Mucosa of rectum (tissue), 2 donors: ENCODE measurements at regions not wholly inside any gene's neighbourhood (a gene's known extent, or its start where the extent isn't known, plus 50 kb on each side); places are given as distances from the start of the nearest gene placed in this dataset.

ENCODE experiments used
- H3K27ac ChIP-seq, 2 donors: one replicate each; pipeline ENCODE4 v1.7.0; 2013; ENCODE audit warnings: inconsistent platforms in 2 of 2, low read depth in 2 of 2, low read length in 2 of 2
- H3K27me3 ChIP-seq, 2 donors: one replicate each; pipeline ENCODE4 v1.7.0; 2013; ENCODE audit warnings: low read length in 2 of 2; ENCODE audit not compliant: control insufficient read depth in 2 of 2, insufficient read depth in 2 of 2
- H3K36me3 ChIP-seq, 2 donors: one replicate each; pipeline ENCODE4 v1.7.0; 2013; ENCODE audit warnings: low read length in 2 of 2; ENCODE audit not compliant: control insufficient read depth in 2 of 2, insufficient read depth in 2 of 2
- H3K4me1 ChIP-seq, 2 donors: one replicate each; pipeline ENCODE4 v1.7.0; 2013; ENCODE audit warnings: low read length in 2 of 2, mild to moderate bottlenecking in 1 of 2; ENCODE audit not compliant: control insufficient read depth in 2 of 2, insufficient read depth in 2 of 2
- H3K4me3 ChIP-seq, 2 donors: one replicate each; pipeline ENCODE4 v1.7.0; 2013; ENCODE audit warnings: low read length in 2 of 2
- H3K9ac ChIP-seq, 2 donors: one replicate each; pipeline ENCODE4 v1.7.0; 2013; ENCODE audit warnings: low read length in 2 of 2, low read depth in 1 of 2, mild to moderate bottlenecking in 1 of 2
- H3K9me3 ChIP-seq, 2 donors: one replicate each; pipeline ENCODE4 v1.7.0; 2013; ENCODE audit warnings: low read length in 2 of 2; ENCODE audit not compliant: control insufficient read depth in 2 of 2
- donor health status: healthy.
- donor health status: Normal muscosa, but diverticular disease.

DNA sequence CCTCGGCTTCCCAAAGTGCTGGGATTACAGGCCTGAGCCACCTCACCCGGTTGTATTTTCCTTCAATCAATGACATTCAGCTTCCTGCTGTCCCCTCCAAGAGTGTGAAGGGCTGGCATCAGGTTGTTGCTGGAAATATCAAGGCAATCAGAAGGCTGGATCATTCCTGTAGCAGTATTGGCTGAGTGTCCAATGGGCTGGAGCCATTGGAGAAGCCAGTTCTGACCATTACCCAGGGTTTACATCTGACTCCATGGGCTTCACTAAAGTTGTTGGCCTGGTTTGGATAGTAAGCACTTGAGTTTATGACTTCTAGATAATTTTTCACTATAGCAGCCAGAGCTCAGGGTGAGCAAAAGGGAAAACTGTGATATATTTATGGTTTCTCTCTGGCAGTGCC is 137.0 kb downstream of the DLEU7 start:
- no peak overlapping the region for H3K9ac ChIP-seq
- no peaks in the 10 kb centered on the region for H3K27me3 ChIP-seq
- no peaks in the 10 kb centered on the region for H3K4me1 ChIP-seq

DNA sequence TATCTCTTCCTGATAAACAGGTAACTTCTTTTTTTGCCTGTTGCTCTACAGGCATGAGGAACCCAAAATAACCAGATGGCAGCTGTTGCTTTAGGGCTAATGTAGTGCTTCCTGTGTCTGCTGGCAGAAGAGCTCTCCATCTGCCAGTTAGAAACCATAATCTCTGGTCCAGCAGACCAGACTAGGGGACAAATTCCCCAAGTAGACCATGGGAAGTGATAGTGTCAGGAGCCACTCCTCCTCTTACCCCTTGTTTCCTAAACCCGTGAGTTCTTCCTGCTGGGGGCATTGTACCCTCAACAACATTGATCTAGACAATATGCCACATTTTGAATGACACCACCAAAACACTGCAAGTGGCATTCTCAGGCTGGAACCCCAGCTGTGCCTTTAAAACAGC is 135.9 kb downstream of the DLEU7 start:
- no peaks in the 10 kb centered on the region for H3K9me3 ChIP-seq
- H3K36me3 ChIP-seq = no peaks in the 10 kb centered on the region
- H3K4me3 ChIP-seq = no peak overlapping the region
- no peaks in the 10 kb centered on the region for H3K27me3 ChIP-seq
- H3K9ac ChIP-seq = no peak overlapping the region
- no peaks in the 10 kb centered on the region for H3K4me1 ChIP-seq
- no peak overlapping the region for H3K27ac ChIP-seq

More for the DNA sequence above, 137.0 kb downstream of the DLEU7 start:
- Histone ChIP-seq H3K9me3 (no peaks in the 10 kb centered on the region), H3K27ac (no peak overlapping the region), H3K4me3 (no peak overlapping the region), H3K36me3 (no peaks in the 10 kb centered on the region)

DNA sequence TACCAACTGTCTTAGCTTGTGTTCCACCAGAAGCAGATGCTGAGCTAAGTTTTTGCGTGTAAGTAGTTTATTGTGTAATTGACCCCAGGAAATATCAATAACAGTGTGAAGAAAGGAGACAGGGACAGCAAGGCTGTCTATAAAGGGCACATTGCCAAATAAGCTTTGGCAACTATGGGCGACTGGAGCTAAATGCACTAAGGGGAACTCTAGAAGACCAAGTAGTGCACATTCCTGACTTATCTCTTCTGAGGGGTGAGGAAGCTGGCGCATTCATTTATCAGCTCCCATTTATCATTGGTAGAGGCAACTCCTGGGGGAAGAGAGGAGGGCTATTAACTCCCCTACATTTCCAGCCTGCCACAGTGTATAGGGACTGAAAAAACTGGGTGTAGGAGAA is 135.0 kb downstream of the DLEU7 start:
- Histone ChIP-seq H3K9ac (no peak overlapping the region), H3K27me3 (no peaks in the 10 kb centered on the region), H3K4me1 (no peaks in the 10 kb centered on the region), H3K9me3 (no peaks in the 10 kb centered on the region), H3K36me3 (no peaks in the 10 kb centered on the region), H3K27ac (no peak overlapping the region), H3K4me3 (no peak overlapping the region)

DNA sequence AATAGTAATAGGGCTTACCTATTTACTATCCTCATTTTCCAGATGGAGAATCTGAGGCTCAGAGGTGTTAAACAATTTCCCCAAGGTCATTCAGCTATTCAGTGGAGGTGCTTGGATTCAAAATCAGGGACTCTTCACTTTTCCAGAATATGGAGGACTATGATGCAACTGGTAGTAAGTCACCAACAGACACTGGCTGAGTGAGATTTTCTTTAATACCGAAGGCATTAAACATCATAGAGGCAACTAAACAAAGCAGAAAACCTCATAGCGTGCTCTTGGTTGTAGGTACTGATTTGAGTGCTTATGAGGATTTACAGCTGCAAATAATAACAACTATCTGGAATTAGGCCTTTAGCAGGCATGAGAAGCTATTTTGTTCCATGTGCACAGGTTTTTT is 134.4 kb downstream of the DLEU7 start:
- Histone ChIP-seq H3K27me3 (no peaks in the 10 kb centered on the region), H3K4me3 (no peak overlapping the region), H3K4me1 (peaks cover 0 to under 1% of the 10 kb centered on the region in 2 donors), H3K36me3 (no peaks in the 10 kb centered on the region), H3K9me3 (no peaks in the 10 kb centered on the region), H3K9ac (no peak overlapping the region), H3K27ac (no peak overlapping the region)

DNA sequence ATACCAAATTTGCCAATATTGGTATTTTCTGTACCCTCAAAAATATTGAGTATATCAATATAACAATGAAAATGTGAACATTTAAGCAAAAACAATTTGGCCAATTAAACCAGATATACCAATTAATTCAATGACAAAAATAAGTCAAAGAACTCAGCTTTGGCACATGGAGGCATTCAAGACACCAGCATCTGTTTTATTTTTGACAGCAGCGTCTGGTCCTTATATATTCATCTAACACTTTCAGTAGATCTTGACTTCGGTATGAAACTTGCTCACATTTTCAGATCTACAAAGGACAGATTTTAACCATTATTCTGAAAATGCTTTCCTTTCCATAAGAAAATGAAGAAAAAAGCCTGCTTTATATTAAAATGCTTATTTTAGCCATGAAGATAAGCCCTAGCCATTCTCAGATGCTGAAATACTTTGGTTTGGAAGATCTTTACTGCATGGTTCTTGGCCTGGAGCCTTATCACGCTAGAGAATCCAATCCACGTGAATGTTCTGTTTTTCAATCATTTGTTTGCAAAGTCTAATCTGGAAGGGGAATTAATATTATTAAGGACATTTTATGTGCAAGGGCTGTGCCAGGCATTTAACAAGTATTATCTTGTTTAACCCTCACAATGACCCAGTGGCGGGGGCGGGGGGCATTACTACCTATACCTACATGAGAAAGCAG is 132.2 kb downstream of the DLEU7 start:
- H3K4me1 ChIP-seq = peaks cover 0 to 2% of the 10 kb centered on the region in 2 donors
- no peaks in the 10 kb centered on the region for H3K9me3 ChIP-seq
- no peak overlapping the region for H3K9ac ChIP-seq
- H3K36me3 ChIP-seq = no peaks in the 10 kb centered on the region
- no peak overlapping the region for H3K27ac ChIP-seq
- H3K27me3 ChIP-seq = no peaks in the 10 kb centered on the region
- no peak overlapping the region for H3K4me3 ChIP-seq

DNA sequence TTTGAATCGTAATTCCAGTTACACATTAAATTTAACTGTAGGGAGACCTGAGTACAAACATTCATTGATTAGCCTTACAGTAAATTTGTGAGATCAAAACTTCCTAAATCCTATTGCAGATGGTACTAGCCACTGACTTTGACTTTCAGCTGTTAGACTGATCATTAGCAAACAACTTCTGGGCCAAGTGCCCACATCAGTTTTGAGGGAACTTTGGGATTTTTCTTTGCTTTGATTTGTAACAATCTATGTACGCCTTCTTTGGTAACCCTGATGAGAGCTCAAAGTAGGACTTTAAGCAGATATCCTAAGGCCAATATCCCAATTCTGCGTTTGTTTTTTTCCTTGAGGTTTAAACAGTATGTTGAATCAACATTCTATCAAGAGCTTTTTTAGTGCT is 131.5 kb downstream of the DLEU7 start:
- Histone ChIP-seq H3K4me3 (no peak overlapping the region), H3K9me3 (no peaks in the 10 kb centered on the region), H3K4me1 (peaks cover 0 to 2% of the 10 kb centered on the region in 2 donors), H3K9ac (no peak overlapping the region), H3K27ac (peak overlapping the region in 1 of 2 donors; percentile 38), H3K36me3 (no peaks in the 10 kb centered on the region), H3K27me3 (no peaks in the 10 kb centered on the region)

DNA sequence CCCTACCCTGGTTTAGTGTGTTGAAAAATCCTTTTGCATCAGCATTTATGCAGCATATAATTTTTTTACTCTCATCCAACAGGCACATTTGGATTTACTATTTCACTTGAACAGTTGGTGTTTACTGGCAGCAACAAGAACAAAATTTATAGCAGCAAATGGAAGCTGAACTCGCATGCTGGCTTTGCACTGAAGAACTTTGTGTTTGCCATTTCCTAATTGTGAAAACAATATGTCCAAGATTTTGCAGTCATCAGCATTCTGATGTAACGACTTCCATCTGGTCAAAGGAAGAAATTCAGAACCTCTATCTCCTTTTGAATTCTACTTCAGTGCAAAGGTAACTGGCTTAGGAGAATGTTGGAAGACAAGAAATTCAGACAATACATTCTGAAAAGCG is 131.0 kb downstream of the DLEU7 start:
- no peaks in the 10 kb centered on the region for H3K36me3 ChIP-seq
- peak overlapping the region in 1 of 2 donors; percentile 38 for H3K27ac ChIP-seq
- H3K27me3 ChIP-seq = no peaks in the 10 kb centered on the region
- H3K4me1 ChIP-seq = peaks cover 0 to 2% of the 10 kb centered on the region in 2 donors
- no peaks in the 10 kb centered on the region for H3K9me3 ChIP-seq
- no peak overlapping the region for H3K9ac ChIP-seq
- H3K4me3 ChIP-seq = no peak overlapping the region

DNA sequence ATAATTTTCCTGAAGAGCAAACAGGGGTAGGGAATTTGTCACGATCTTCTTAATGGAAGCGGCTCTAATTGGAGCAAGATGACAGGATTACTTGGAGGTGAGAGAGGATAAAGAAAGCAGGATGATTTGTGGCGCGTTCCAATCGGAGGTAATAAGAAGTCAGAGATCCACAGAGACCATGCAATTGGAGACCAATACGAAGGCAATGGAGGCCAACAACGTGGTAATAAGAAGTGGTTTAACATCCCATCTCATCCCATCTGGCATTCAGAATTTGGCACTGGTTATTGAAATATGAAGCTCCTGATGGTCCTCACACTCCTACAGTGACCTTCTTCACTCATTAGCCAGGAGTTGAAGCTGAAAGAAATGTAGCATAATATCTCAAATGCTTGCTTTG is 130.6 kb downstream of the DLEU7 start:
- H3K27ac ChIP-seq = no peak overlapping the region
- no peaks in the 10 kb centered on the region for H3K9me3 ChIP-seq
- no peak overlapping the region for H3K9ac ChIP-seq
- H3K27me3 ChIP-seq = no peaks in the 10 kb centered on the region
- no peaks in the 10 kb centered on the region for H3K36me3 ChIP-seq
- H3K4me1 ChIP-seq = peaks cover 0 to 2% of the 10 kb centered on the region in 2 donors
- no peak overlapping the region for H3K4me3 ChIP-seq

DNA sequence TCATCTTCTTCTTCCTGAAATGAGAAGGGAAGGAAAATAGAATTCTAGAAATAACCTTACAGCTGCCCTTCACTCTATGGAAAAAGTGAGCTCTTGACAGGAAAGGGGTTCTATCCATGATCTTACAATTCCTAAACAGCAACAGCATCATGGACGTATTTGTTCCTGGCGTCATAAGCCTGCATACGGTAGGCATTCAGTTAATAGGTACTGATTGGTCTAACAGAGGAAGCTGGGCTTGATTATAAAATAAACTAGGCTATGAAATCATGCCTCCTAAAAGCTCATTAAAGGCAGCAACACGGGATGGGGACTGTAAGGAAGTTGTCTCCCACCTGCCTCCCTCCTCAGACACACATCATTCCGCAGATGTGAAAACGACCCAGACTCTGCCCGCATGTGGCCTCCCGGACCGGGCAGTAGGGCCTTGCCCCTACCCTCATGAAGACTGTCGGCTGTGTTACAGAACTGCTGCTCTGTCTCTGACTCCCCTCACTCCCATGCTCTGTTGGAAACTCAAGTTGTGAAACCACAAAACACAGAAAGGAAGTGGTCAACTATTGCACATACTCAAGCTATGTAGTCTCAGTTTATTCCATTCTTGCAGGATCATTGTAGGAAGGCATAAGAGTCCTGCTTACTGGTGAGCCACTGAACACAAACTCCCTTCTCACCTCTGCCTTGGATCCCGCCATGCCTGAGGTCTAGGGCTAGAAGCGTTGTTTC is 129.8 kb downstream of the DLEU7 start:
- H3K4me3 ChIP-seq = peak overlapping the region in 1 of 2 donors; percentile 17
- no peaks in the 10 kb centered on the region for H3K27me3 ChIP-seq
- no peaks in the 10 kb centered on the region for H3K9me3 ChIP-seq
- peaks cover 0 to 2% of the 10 kb centered on the region in 2 donors for H3K4me1 ChIP-seq
- H3K36me3 ChIP-seq = no peaks in the 10 kb centered on the region
- peak overlapping the region in 1 of 2 donors; percentile 39 for H3K27ac ChIP-seq
- H3K9ac ChIP-seq = no peak overlapping the region

DNA sequence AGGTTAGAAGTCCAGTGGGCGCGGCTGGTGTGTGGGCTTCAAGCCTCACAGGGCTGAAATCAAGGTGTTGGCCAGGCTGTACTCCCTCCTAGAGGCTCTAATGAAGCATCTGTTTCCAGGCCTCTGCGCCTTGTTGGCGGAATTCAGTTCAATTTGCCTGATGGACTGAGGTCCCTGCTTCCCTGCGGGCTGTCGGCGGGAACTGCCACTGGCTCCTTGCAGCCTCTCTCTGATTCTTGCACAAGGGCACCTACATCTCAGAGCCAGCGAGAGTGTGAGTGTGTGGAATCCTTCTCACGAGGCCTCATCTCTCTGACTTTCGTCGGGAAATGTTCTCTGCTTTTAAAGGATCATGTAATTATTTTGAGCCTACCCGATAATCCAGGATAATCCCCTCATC is 128.6 kb downstream of the DLEU7 start:
- Histone ChIP-seq H3K4me1 (peaks cover 0 to 2% of the 10 kb centered on the region in 2 donors), H3K4me3 (no peak overlapping the region), H3K27ac (peak overlapping the region in 1 of 2 donors; percentile 24), H3K36me3 (no peaks in the 10 kb centered on the region), H3K9me3 (no peaks in the 10 kb centered on the region), H3K27me3 (no peaks in the 10 kb centered on the region), H3K9ac (no peak overlapping the region)
